Activated CD8-positive, alpha-beta memory T cell treated with anti-CD3 and anti-CD28 coated beads for 24 hours (primary cell): ENCODE measurements at regions not wholly inside any gene's neighbourhood (a gene's known extent, or its start where the extent isn't known, plus 50 kb on each side); places are given as distances from the start of the nearest gene placed in this dataset.
"Not testable (repeated sequence)": the region's sequence is repeated elsewhere in the genome, so short reads cannot be mapped to it uniquely, and the experiment has no call there.

Source experiments
- DNase-seq: peaks from one replicate; pipeline ENCODE4 v3.0.0-alpha.2; 2020

DNA sequence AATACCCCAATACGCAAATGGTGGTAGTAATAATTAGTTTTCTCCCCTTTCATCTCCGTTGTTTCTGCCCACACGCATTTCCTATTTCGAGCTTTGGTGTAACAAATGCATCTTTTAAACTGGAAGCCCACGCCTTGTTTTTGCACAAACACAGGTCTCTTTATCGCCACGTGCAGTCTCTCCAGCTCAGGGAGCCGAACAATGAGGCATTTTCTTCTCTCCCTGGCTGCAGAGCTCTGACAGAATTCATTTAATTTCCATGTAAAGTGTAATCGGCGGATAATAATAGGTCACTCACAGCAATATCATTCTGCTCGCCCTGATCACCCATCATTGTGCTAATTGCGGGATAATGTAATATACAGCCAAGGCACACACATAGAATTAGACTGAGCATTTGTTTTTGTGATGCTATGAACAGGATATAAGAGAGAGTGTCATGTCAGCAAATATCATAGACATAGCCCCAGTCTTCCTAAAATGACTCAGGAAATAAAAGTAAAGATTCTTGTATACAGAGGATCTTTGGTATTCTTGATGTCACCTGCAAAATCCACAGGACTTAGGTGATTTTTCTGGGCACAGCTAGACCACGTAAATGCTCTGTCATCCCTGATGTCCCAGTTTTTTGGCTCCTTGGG, 452.6 kb upstream of the CDH11 start:
- DNase-seq, result no peak

DNA sequence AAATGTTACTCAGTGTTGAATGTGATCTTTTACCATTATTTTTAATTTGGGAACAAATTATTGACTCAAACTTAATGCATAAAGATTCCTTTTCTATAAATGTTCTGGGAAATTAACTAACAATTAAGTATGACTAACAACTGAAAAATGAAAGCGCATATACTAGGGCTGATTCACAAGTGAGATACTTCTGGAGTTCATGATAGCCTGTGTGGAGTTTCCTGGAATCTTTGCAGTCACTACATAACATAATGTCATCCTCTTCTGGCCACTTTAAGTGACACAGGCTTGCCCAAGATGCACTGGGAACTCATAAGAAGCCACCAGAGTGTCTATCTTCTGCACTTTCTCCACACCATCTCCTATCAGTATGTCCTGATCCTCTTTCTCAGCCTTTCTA, 450.3 kb upstream of the CDH11 start:
- DNase-seq, result no peak

DNA sequence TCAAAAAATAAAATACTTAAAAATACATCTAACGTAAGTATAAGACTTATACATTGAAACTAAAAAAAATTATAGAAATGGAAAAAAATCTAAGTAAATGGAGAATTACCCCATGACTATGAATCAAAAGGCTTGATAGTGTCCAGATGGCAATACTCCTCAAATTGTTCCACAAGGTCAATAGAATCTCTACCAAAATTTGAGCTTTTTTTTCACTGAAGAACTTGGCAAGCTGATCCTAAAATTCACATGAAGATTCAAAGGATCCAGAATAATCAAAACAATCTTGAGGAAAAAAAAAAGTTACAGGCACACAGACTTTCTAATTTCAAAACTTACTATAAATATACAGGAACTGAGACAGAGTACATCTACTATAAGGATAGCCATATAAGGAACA, 448.4 kb upstream of the CDH11 start:
- no peak for DNase-seq

DNA sequence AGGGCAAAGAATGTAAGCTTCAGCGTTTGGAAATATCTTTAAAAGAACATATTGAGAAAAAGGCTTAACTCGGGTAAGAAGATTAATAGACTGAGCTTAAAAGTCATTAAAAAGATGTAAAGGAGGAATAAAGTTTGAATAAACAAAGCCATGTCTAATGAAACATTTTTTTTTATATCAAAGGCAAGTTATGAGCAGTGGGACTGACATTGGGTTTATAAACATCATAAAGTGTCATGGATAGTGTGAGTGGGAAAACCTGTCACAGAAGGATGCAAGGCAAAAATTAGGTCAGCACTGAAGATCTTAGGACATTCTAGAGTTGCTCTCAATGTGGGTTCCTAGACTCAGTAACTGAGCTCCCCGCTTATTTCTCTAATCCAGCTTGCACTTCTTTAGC, 438.0 kb upstream of the CDH11 start:
- no peak for DNase-seq

DNA sequence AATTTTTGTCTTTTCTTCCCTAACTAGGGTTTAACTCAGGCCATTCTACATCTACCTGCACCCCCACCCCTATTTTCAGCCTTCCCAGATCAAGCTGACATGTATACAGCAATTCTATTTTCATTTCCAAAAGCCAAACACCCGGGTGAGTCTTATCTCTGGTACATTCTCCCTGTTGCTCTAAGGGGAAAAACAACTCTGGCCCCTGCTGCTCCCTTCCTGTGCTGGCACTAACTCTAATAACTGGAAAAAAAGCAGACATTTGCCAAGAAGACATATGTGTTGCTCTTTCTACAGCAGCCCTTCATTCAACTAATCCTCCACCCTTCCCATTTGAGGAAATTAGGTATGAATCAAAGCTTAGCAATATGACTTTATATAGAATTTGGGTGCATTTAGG, 427.8 kb upstream of the CDH11 start:
- not testable (repeated sequence) for DNase-seq

DNA sequence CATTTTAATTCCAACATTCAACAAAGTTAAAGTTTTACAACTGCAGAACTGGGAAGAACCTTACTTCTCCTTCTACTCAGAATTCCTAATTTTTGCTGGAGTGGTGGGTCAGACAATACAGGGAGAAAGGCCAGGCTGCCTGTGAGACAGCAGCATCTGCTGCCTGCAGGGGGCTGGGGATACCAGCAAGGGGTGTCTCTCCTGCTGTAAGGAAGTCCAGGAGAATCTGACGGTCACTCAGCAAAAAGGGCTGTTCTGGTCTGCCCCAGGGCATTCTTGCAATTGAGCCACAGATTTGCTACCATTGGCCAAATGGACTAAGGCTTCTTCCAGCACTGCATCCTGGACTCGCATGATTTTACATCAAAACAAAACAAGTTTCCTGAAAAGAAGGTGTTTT, 426.6 kb upstream of the CDH11 start:
- DNase-seq, result no peak

DNA sequence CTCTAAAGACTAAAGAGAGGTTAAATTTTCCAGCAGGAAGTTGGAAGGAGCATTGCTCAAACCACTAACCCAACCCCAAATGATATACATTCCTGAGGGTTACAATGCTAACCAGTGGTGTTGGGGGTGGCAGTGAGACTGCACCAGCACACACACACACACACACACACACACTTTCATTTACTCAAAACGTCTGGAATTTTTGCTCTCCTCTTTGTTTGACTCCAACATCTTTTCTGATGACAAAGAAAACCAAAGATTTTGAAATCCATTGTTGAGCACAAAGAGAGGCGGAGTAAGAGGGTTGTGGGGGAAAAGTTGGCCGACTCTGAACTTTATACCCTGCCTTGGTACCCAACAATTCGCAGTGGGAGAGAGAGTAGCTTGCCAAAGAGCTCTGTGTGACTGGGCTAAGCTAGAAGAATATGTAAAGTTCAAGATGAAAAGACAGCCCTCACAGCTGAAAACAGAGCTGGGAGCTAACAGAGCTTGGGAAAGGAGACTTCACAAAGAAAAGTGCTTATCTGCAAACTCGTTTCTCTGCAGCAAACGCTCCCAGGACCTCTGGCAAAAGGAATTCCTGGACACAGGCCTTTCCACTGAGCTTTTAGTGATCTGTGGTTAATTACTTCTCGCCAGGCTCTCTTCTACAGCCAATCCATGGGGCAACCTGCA, 426.0 kb upstream of the CDH11 start:
- DNase-seq, result no peak

DNA sequence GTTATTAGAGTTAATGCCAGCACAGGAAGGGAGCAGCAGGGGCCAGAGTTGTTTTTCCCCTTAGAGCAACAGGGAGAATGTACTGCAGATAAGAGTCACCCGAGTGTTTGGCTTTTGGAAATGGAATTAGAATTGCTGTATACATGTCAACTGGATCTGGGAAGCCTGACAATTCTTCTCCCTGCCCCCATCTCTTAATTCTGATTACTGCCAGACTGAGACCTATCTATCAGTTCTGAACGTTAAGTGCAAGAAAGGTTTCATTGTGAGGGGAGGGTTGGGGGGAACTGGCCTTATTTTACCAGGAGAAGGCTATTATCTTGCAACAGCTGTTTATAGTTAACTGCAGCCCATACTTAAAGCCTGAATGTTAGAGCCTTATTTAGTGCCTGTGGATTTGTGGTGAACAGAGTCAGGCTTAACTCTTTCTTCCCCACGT, 424.5 kb upstream of the CDH11 start:
- DNase-seq, result no peak

DNA sequence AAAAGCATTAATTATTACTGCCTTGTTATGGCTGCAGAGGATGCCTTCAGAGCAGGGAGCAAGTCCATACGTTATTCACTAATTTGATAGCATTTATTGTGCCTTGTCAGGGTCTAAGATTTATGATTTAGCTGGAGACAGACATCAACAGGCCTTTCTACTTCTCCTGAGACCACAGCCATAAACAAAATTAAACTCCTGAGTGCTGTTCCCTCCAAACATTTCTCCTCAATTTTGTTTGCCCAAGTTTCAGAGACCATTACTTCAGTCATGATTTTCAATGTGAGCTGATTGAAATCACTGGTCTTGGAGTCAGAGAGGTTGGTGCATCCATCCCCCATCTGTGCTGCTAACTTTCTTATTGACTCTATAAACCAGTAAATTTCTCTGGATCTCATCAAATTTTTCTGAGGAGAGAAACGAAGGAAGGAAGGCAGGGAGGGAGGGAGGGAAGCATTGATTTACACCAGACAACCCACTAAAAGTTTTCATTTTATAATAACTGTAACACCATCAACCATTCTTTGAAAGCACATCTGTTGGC, 423.6 kb upstream of the CDH11 start:
- no peak for DNase-seq

DNA sequence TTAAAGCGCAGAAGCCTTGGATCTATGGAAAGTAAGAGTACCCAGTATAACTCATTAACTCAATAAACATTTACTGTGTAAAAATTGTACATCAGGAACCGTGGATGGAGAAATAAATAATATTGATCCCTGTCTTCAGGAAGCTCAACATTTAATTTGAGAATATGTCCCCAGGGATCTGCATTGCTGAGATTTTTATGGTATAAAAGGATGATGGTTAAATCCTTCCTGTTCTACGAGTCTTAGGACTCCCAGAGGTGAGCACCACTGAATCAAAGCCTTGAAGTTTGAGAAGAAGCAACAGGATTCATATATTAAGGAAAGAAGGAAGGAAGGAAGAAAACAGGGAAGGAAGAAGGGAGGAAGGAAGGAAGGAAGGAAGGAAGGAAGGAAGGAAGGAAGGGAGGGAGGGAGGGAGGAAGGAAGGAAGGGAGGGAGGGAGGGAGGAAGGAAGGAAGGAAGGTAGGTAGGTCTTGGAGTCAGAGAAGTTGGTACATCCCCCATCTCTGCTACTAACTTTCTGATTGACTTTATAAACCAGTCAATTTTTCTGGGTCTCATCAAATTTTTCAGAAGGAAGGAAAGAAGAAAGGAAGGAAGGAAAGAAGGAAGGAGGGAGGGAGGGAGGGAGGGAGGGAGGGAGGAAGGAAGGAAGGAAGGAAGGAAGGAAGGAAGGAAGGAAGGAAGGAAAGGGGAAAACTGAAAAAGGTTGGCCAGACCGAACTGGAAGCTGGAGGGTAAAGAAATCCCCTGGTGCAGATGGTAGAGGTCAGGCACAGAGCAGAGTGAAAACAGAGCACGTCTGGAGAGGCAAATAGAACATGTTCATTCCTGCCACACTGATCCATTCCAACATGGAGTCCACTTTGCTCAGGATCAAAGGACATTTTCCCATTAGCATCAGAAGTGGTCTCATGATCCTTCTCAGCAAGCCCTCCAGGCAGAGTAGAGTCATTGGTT, 422.2 kb upstream of the CDH11 start:
- DNase-seq, result no peak

DNA sequence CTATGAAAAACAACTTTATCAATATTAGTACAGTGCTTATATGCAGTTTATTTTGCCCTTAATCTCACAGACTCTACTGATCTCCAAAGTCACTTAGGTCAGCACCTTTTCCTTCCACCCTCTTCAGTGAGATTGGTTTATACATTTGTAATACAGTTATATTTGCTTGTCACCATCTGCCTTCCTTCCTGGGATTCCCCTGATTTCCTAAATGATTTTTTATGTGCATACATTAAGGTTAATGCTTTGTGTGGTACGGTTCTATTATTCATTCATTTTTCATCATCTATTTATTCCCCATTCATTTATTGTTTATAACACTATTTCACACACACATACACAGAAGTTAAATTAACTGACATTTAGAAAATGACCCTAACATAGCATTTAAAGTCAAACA, 419.8 kb upstream of the CDH11 start:
- no peak for DNase-seq

DNA sequence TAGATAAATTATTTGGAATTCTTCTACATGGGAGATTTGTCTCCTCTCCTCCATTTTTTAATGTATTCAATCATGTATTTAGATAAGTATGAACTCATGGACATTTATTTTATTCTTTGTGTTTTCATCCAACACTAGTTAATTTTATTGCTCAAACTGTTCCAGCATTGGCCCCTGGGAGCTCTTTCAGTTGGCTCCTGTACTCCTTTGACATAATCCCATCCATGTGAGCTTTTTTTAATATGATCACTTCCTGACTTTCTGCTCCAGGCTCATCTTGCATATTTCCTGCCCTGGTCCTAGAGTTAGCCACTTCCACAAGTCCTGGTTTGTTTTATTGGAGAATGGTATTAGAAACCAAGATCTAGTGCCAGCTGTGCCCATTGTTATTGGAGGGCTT, 419.0 kb upstream of the CDH11 start:
- no peak for DNase-seq

DNA sequence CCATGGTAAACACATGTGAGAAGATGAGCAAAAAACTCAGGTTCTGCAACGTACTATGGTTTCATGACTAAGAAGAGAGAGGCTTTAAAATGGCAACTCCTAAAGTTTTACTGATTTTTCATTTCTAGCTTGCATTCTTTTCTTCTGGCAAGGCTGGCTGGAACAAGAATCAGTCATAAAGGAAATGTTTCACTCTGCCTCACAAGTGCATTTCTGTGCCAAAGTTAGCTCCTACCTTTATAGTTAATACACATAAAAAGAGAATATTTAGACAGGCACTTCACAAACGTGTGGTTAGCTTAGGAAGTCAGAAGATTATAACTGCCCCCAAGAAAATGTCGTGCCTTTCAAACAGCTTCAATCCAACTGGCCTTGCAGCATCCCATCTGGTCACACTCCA, 417.1 kb upstream of the CDH11 start:
- DNase-seq, result no peak

DNA sequence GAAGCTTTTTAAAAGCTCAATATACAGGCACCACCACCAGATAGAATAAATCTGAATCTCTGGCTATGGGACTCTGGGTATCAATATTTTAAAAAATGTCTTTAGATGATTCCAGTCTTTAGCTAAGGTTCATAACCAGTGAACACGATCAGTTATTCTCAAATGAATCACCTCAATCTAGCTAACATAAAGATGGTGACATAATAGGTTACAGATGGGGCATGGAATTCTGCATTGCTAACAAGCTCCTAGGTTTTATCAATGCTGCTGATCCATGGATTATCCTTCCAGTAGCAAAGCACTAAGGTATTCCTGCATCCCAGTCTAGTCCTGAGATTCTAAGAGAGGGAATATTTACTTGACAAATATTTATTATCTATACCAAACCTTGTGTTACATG, 415.5 kb upstream of the CDH11 start:
- no peak for DNase-seq

DNA sequence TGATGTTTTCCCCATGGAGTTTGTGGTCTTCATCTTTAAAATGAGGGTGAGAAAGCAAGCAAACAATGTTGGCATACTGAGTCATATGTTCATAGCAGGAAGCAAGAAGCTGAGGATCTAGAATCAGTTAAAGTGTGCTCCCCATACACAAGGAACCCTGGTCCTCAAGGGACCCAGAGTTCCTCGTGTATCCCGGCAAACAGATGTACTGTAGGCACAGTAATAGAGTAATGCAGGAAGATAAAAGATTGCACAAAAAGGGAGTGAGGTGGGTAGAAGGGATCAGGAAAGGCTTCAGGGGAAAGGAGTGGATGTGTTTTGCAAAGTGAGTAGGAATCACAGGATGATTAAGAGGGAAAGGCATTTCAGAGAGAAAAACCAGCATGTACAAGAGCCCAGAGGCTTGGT, 412.3 kb upstream of the CDH11 start:
- DNase-seq, result no peak

DNA sequence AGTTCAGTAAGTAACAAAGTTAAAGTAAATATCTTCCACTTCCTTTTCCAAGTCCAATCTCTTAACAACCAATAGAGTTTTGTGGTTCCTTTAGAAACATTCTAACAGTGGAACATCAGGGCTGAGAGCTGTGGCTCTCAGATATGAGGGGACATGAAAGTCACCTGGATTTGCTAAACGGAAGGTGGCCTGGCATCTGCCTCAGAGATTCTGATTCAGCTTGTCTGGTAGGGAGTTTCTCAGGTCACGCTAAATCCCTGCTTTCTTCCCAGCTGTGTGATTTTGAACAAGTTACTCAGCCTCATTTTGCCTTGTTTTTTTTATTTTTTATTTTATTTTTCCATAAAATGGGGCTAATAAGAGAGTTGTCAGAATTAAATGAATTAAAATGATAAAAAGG, 411.0 kb upstream of the CDH11 start:
- DNase-seq, result no peak

DNA sequence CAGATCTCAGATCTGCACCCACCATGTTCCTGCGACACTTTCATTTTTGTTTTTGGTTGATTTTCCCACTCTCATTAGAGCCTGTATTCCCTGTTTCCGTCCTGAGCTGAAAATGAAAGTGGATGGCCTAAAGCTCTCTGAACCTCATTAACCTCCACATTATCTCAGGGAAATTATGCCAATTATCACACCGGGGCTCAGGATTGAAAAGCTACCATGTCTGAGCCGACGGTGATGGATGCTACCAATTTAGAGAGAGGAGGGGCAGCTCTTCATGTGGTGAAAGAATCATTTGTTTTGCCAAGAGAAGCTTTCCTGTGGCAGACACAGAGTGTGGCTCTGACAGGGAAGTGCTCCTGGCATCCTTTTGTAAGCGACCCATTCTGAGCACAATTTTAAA, 410.4 kb upstream of the CDH11 start:
- DNase-seq, result no peak

DNA sequence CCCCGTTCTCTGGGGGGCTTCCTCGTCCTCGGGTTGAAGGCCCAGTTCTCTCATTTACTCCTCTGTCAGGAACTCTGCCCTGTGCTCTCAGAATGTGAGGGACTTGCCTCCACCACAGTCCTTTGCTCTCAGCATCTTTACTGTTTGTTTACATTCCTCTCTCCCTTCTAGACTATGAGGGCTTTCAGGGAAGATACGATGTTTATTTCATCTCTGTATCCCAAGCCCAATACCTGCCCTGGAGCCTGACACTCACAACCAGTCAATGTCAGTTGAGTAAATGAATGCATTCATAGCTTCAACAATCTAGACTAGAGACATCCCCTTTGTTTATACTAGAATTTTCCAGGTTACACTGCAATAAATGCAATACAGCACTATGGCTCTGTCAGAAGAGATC, 409.6 kb upstream of the CDH11 start:
- DNase-seq, result no peak

DNA sequence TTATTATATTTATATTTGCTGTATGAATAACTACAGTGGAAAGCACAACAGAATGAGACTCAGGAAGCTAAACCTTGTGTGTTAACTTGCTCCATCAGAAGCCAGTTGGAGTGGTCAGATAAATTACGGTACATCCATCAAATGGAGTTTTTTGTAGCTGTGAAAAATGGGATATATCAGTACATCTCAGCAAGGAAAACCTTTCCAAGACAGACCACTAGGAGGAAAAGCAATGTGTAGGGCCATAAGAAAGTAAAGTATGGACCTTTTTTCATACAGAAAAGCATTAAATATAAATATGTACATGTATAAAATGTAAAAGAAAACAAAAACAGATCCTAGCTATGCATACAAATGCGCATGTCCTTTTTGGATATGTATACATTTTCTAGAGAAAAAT, 403.8 kb upstream of the CDH11 start:
- no peak for DNase-seq

DNA sequence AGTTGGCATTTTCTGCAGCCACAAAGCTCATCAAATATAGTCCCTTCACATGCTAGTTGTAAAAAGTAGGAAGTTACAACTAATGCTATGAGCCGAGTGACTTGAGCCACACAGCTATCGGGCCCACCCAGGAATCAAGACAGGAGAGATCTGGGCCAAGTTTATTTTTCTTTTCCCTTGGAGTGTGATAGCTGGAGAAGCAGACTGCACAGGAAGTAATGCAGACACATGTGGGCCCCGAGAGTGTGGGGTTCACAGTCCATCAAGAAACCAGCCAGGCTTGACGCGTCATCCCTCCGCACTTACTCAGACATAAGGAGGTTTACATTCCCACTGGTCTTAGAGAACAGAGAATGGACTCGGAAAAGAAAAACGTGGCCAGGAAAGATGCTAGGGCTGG, 403.1 kb upstream of the CDH11 start:
- no peak for DNase-seq

DNA sequence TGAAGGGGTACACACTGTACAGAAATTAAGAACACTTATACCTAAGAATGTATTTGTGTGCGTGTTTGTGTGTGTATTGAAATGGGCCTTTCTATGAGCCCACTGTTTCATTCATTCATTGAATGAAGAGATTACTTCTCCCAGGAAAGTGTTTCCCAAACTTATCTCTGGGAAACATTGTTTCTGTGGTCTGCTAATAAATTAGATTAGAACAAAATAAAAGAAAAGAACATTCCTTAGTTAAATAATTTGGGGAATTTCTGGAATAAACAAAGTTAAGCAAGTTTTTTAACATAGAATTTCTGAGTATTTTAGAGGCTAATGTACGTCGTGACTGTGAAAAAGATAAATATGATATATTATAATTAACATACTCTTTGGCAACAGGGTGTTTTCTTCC, 402.4 kb upstream of the CDH11 start:
- no peak for DNase-seq

DNA sequence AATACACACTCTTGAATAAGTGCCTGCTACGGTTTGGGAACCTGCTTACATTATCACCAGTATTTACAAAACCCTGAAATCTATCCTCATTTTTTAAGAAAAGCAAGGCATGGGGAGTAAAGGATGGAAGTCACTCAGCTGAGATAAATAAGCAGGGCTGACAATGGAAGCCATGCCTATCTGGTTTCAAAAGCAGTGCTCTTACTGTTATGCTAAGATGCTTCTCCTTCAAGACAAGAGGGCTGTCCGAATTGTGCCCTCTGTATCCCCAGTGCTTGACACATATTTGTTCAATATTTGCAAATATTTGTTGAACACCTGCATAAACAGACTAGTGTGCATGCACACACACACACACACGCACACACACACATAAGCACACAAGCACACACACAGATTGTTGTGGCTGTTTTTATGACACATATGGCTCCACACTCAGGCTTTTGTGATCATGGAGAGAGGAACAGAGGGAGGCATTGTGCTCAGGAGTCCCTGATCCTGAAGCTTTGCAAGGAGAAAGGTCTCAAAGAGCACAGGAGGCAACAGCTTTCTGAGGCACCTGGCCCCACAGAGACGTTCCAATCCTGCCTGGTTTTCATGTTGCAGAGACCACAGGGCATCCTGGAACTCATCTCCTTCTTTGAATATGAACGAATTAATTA, 401.6 kb upstream of the CDH11 start:
- DNase-seq, result no peak

DNA sequence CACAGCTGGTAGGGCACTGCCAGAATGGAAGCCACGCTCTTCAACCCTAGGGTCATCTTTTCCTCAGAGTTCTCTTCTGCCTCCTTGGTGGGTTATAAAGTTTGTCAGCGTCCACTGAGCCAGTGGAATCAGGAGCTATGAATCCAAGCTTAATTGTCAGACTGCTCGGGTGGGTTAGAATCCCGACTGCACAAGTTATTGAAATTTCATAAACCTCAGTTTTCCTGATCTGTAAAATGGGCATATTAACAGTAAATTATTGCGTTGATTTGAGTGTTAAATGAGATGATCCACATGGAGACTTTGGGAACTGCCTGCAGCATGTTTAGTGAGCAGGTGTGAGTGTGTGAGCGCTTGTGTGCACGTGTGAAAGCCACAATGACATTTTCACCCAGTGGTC, 400.5 kb upstream of the CDH11 start:
- DNase-seq, result no peak
